MM.1S (cell line): ENCODE measurements at regions not wholly inside any gene's neighbourhood (a gene's known extent, or its start where the extent isn't known, plus 50 kb on each side); places are given as distances from the start of the nearest gene placed in this dataset.

Experiments used
- CTCF ChIP-seq: fragments of 300-600 bp; sonication (generic); IDR thresholded peaks from 2 replicates; pipeline ENCODE4 v1.5.1; 2016; ENCODE audit warnings: antibody characterized with exemption, low read length, mixed read lengths
- EZH2 ChIP-seq: fragments of 300-600 bp; sonication (generic); optimal IDR thresholded peaks from 2 replicates; pipeline ENCODE3; 2017; ENCODE audit warnings: low read depth, mild to moderate bottlenecking, antibody characterized with exemption, low read length, mixed read lengths
- EZH2phosphoT487 ChIP-seq: fragments of 300-600 bp; sonication (generic); IDR thresholded peaks from 2 replicates; pipeline ENCODE4 v1.6.1; 2018; ENCODE audit warnings: antibody characterized with exemption, low read length

DNA sequence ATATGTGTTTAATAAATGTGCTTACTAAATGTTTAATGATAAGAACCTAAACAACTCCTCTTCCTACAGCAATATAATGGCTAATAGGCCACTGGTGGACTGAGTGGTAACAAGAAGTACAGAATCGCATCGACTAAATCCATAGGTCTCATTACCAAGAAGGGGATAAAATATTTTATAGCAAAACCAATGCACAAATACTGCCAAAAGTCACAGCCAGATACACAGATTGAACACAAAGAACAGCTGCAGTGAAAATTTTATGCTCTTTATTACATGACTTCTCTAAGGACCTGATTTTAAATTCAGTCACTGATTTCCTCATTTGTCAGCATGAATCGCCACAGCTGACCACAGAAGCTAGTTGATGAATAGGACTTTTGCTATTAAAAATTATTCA lies 285.4 kb downstream of the DHX15 start:
- no peak for TF ChIP-seq CTCF
- TF ChIP-seq EZH2 = no peak
- TF ChIP-seq EZH2phosphoT487 = no peak
